ENCODE measurements at regions not wholly inside any gene's neighbourhood (a gene's known extent, or its start where the extent isn't known, plus 50 kb on each side); places are given as distances from the start of the nearest gene placed in this dataset.

DNA sequence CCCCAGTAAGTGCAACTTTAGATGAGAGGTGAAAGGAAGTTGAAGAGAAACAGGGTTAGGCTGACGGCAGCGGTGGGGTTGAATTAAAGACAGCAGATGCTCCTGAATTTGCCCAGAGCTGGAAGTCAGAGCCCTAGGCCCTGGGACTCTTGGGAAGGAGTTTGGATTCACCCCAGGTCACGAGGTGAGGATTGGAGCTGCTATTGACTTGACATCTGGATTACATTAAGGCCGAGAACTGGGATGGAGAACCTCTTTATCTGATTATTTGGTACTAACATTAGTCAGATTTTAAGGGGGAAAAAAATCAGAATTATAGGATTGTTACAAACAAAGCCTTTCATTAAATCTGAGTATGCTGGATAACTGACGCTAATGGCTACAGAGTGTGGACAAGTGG is 367.2 kb downstream of the ZNF536 start:
- peaks cover 31% of the 10 kb centered on the region for H3K27me3 ChIP-seq
- no peaks in the 10 kb centered on the region for H3K9me3 ChIP-seq
- no peaks in the 10 kb centered on the region for H3K36me3 ChIP-seq
- H3K4me1 ChIP-seq, result no peaks in the 10 kb centered on the region
- TF ChIP-seq, protein P1, sequence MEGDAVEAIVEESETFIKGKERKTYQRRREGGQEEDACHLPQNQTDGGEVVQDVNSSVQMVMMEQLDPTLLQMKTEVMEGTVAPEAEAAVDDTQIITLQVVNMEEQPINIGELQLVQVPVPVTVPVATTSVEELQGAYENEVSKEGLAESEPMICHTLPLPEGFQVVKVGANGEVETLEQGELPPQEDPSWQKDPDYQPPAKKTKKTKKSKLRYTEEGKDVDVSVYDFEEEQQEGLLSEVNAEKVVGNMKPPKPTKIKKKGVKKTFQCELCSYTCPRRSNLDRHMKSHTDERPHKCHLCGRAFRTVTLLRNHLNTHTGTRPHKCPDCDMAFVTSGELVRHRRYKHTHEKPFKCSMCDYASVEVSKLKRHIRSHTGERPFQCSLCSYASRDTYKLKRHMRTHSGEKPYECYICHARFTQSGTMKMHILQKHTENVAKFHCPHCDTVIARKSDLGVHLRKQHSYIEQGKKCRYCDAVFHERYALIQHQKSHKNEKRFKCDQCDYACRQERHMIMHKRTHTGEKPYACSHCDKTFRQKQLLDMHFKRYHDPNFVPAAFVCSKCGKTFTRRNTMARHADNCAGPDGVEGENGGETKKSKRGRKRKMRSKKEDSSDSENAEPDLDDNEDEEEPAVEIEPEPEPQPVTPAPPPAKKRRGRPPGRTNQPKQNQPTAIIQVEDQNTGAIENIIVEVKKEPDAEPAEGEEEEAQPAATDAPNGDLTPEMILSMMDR (IDR thresholded peaks at IDR 0.05), result no peak
- no peak overlapping the region for H3K27ac ChIP-seq
- no peak overlapping the region for H3K4me3 ChIP-seq
- intact Hi-C loops (cut with DNase I), result no loop called here
- ATAC-seq (no peak), DNase-seq (no peak)

DNA sequence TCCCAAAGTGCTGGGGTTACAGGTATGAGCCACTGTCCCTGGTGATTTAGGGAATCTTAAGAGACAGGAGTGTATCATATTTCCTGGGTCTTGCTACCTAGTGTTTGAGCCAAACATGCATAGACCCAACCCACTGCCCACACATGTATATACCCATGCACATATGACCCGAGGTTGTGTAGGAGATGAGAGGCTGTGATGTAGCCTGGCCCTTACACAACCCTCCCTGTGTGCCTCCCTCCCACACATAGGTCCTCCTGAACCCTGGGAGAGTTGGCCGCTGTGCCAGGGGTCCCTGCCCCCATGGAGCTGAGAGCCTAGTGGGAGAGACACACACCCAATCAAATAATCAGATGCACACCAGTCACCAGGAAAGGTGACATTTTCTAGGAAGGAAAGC is 365.9 kb downstream of the ZNF536 start:
- H3K36me3 ChIP-seq, result no peaks in the 10 kb centered on the region
- TF ChIP-seq, protein P1 (IDR thresholded peaks at IDR 0.05), result no peak
- H3K4me1 ChIP-seq, result no peaks in the 10 kb centered on the region
- intact Hi-C loops (cut with DNase I), result no loop called here
- H3K27ac ChIP-seq, result no peak overlapping the region
- peaks cover 31% of the 10 kb centered on the region for H3K27me3 ChIP-seq
- H3K4me3 ChIP-seq, result no peak overlapping the region
- DNase-seq (no peak), ATAC-seq (no peak)
- H3K9me3 ChIP-seq, result no peaks in the 10 kb centered on the region

DNA sequence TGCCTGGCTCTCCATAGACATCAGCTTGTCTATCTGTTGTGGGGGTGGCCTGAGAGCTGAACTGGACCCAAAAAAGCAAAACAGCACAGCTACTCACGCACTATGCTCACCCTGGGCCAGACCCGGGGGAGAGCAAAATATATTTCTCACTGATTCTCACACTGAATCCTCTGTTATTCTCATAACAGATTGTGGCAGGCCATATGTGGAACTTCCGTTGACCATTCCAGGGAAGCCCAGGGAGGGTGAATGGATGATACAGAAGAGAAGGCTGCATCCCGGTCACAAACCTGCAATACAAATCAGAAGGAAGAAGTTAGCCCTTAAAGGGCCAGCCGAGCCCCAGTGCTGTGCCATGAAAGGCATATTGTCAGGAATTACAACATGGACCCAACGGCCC is 362.5 kb downstream of the ZNF536 start:
- H3K36me3 ChIP-seq, result no peaks in the 10 kb centered on the region
- no peaks in the 10 kb centered on the region for H3K4me1 ChIP-seq
- TF ChIP-seq, protein P1 (IDR thresholded peaks at IDR 0.05), result no peak
- DNase-seq (no peak), ATAC-seq (no peak)
- H3K4me3 ChIP-seq, result no peak overlapping the region
- intact Hi-C loops (cut with DNase I), result no loop called here
- H3K27ac ChIP-seq, result no peak overlapping the region
- H3K9me3 ChIP-seq, result no peaks in the 10 kb centered on the region
- peaks cover 7% of the 10 kb centered on the region for H3K27me3 ChIP-seq

DNA sequence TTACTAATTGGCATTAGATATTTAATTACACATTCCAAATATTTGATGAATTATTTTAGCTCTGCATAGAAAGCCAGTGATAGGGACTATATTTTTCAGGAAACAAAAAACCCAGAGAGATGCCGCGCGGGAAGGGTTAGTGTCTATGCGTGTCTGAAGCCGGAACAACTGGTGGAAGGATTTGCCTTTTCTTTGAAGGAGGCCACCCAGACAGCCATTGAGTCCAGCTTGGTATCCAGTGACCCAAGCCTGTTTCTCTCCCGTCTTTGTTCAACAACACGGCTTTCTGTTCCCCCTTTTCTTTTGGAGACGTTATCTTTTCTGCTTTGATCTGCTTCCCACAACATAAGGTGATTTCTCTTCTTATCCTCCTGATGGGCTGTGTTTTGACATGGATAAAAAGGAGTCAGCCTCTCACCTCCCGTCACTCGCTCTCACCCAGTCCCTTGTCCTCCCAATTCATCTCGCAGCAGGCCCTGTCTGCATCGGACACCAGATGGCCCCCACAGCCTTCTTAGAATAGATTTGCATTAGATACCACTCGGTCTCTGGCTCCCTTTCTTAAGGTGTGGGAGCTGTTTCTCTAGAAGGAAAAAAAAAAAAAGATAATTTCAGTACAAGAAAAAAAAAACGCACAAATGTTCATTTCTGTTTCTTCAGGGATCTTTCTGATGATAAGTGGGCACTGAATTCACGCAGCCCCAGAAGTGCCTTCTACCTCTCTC is 361.8 kb downstream of the ZNF536 start:
- Histone ChIP-seq H3K4me3 (no peak overlapping the region), H3K27ac (no peak overlapping the region), H3K36me3 (no peaks in the 10 kb centered on the region), H3K9me3 (no peaks in the 10 kb centered on the region), H3K4me1 (no peaks in the 10 kb centered on the region), H3K27me3 (peaks cover 7% of the 10 kb centered on the region)
- no peak for ATAC-seq
- TF ChIP-seq, protein P1 (IDR thresholded peaks at IDR 0.05), result no peak
- no peak for DNase-seq
- intact Hi-C loops (cut with DNase I), result no loop called here

DNA sequence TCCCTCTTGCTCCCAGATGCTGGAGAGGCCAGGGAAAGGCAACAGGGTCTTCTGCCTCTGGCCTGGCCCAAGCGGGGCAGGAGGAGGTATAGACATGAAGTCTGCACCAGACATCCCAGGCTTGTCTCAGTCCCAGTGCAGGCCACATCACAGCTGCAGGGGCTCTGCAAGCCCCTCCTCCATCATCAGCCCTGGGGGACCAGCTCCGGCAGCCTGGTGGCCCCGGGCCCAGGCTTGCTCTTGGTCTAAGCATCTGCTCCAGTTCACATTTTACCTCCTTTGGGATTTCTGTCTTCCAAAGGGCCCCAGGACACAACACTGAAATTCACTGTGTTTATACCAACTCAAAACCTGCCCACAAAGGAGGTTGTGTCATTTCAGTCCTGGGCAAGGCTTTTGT is 359.4 kb downstream of the ZNF536 start:
- TF ChIP-seq, protein P1 (IDR thresholded peaks at IDR 0.05), result no peak
- no peaks in the 10 kb centered on the region for H3K4me1 ChIP-seq
- no peak overlapping the region for H3K4me3 ChIP-seq
- ATAC-seq (no peak), DNase-seq (no peak)
- intact Hi-C loops (cut with DNase I), result no loop called here
- no peak overlapping the region for H3K27ac ChIP-seq
- H3K9me3 ChIP-seq, result no peaks in the 10 kb centered on the region
- H3K36me3 ChIP-seq, result no peaks in the 10 kb centered on the region
- peaks cover under 1% of the 10 kb centered on the region for H3K27me3 ChIP-seq

DNA sequence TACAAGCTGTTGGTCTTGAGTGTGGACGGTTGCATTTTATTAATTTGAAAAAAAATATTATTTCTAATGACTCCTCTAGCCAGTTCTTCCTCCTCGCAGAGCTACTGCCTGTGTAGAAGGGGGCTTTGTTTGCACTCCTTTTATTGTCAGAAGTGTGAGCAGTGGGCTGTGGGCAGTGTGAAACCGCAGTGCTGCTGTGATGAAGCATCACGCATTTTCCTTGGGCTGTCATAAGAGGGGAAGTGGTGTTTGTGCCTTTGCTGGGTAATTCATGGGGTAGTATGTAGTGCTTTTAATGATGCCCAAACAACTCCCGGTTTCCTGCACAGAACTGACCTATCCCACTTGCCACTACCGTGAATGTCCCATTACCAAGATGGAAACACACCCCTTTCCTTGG is 357.3 kb downstream of the ZNF536 start:
- no peaks in the 10 kb centered on the region for H3K4me1 ChIP-seq
- no peak for ATAC-seq
- no peak for DNase-seq
- H3K9me3 ChIP-seq, result no peaks in the 10 kb centered on the region
- no peaks in the 10 kb centered on the region for H3K27me3 ChIP-seq
- H3K36me3 ChIP-seq, result no peaks in the 10 kb centered on the region
- intact Hi-C loops (cut with DNase I), result no loop called here
- TF ChIP-seq, protein P1 (IDR thresholded peaks at IDR 0.05), result no peak
- no peak overlapping the region for H3K4me3 ChIP-seq
- no peak overlapping the region for H3K27ac ChIP-seq
